Tibial nerve (tissue), 4 donors: ENCODE measurements at regions not wholly inside any gene's neighbourhood (a gene's known extent, or its start where the extent isn't known, plus 50 kb on each side); places are given as distances from the start of the nearest gene placed in this dataset.
A peak's percentile ranks its signal among the peaks of the same experiment; 100 is the strongest.
"Not testable (repeated sequence)": the region's sequence is repeated elsewhere in the genome, so short reads cannot be mapped to it uniquely, and the experiment has no call there.

Experiments
- DNase-seq, 2 donors: peaks; one replicate each; pipeline ENCODE4 v3.0.0-alpha.2; 2019; ENCODE audit warnings: low spot score in 2 of 2
- H3K27ac ChIP-seq, 4 donors: fragments of 200-600 bp; sonication (generic) in 3 of 4; one replicate each; pipeline ENCODE4 v1.5.1; 2017 to 2019; ENCODE audit warnings: mild to moderate bottlenecking in 1 of 4
- H3K27me3 ChIP-seq, 2 donors: fragments of 200-600 bp; sonication (generic) in 1 of 2; one replicate each; pipeline versions ENCODE4 v1.5.1 to v1.6.0; 2017 to 2019
- H3K36me3 ChIP-seq, 3 donors: fragments of 200-600 bp; sonication (generic); one replicate each; pipeline ENCODE4 v1.5.1; 2018 to 2019
- H3K4me1 ChIP-seq, 4 donors: fragments of 200-600 bp; sonication (generic) in 3 of 4; one replicate each; pipeline ENCODE4 v1.5.1; 2017 to 2019
- H3K4me3 ChIP-seq, 4 donors: fragments of 200-600 bp; sonication (generic) in 3 of 4; one replicate each; pipeline ENCODE4 v1.5.1; 2017 to 2019; ENCODE audit warnings: mild to moderate bottlenecking in 1 of 4, moderate library complexity in 1 of 4
- H3K9me3 ChIP-seq, 4 donors: fragments of 200-600 bp; sonication (generic) in 3 of 4; one replicate each; pipeline ENCODE4 v1.5.1; 2017 to 2019
- EP300 ChIP-seq, 2 donors: sonication (generic); formaldehyde crosslinking; IDR thresholded peaks; one replicate each; pipeline ENCODE4 v1.6.1; 2017; ENCODE audit warnings: antibody characterized with exemption in 2 of 2, mild to moderate bottlenecking in 1 of 2
- POLR2A ChIP-seq, 2 donors: fragments of 450-650 bp; IDR thresholded peaks; one replicate each; pipeline ENCODE4 v1.6.1; 2017; ENCODE audit warnings: antibody characterized with exemption in 2 of 2, mild to moderate bottlenecking in 2 of 2, moderate library complexity in 2 of 2
- WGBS, 2 donors: methylation state at CpG; one replicate each; pipeline ENCODE4 v1.1.5; 2018; 5-methylcytosine and 5-hydroxymethylcytosine counted together
- TF ChIP-seq, protein P1 (sequence below), 5 experiments: fragments of 200-600 bp in 3 of 5; fragments of 450-650 bp in 2 of 5; sonication (generic) in 3 of 5; IDR thresholded peaks; one replicate each; pipeline ENCODE4 v1.5.1; 2016 to 2019; ENCODE audit warnings: antibody characterized with exemption in 5 of 5, mild to moderate bottlenecking in 3 of 5, moderate library complexity in 2 of 5

DNA sequence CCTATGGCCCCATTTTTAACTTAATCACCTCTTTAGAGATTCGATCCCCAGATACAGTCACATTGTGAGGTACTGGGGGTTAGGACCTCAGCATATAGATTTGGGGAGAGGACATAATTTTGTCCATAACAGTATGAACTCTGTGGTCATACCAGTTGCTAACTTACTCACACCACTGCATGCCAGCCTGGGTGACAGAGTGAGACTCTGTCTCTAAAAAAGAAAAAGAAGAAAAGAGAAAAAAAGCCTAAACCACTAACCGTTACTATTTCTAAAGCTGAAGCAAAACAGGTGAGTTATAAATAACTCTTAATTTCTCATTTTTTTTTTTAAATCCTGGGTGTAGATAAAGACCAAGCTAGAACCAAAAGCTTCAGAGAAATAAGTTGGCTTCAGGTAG, 155.1 kb upstream of the AUTS2 start:
- Histone ChIP-seq H3K27me3 (no peaks in the 10 kb centered on the region), H3K36me3 (no peaks in the 10 kb centered on the region), H3K9me3 (peaks cover 0 to 2% (median 0%) of the 10 kb centered on the region in 4 donors), H3K27ac (no peak overlapping the region), H3K4me3 (no peak overlapping the region), H3K4me1 (peaks cover 0 to 15% (median 0%) of the 10 kb centered on the region in 4 donors)
- 62 to 72% methylated on average over 2 of the region's 2 CpGs for WGBS, 2 donors
- no peak for TF ChIP-seq EP300 (IDR thresholded peaks at IDR 0.05)
- TF ChIP-seq POLR2A (IDR thresholded peaks at IDR 0.05), result no peak
- TF ChIP-seq, protein P1, sequence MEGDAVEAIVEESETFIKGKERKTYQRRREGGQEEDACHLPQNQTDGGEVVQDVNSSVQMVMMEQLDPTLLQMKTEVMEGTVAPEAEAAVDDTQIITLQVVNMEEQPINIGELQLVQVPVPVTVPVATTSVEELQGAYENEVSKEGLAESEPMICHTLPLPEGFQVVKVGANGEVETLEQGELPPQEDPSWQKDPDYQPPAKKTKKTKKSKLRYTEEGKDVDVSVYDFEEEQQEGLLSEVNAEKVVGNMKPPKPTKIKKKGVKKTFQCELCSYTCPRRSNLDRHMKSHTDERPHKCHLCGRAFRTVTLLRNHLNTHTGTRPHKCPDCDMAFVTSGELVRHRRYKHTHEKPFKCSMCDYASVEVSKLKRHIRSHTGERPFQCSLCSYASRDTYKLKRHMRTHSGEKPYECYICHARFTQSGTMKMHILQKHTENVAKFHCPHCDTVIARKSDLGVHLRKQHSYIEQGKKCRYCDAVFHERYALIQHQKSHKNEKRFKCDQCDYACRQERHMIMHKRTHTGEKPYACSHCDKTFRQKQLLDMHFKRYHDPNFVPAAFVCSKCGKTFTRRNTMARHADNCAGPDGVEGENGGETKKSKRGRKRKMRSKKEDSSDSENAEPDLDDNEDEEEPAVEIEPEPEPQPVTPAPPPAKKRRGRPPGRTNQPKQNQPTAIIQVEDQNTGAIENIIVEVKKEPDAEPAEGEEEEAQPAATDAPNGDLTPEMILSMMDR (IDR thresholded peaks at IDR 0.05), result no peak
- DNase-seq, result no peak

DNA sequence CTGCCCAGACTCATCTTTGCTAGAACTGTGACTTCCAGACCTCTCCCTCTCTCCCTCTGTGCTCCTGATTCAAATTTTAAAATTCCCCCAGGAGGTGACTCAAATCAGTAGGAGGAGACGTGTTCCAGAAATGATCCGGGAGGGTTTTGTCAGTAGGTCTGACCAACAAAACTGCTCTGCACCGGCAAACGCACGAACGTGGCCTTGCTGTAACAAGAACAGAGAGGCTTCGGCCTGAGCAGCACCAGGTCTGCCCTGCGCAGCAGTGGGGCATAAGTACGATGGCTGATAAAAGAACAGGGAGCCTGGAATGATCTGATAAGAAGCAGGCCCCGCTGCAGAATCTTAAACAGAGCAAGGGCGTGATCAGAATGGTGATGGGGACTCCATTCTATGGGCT, 152.7 kb upstream of the AUTS2 start:
- Histone ChIP-seq H3K27me3 (no peaks in the 10 kb centered on the region), H3K4me3 (no peak overlapping the region), H3K36me3 (no peaks in the 10 kb centered on the region), H3K9me3 (peaks cover 0 to 2% (median 0%) of the 10 kb centered on the region in 4 donors), H3K27ac (no peak overlapping the region), H3K4me1 (peaks cover 0 to 13% (median 0%) of the 10 kb centered on the region in 4 donors)
- WGBS, 2 donors, result 78 to 81% methylated on average over 11 of the region's 11 CpGs
- TF ChIP-seq EP300 (IDR thresholded peaks at IDR 0.05) (no peak), POLR2A (IDR thresholded peaks at IDR 0.05) (no peak)
- TF ChIP-seq, protein P1 (IDR thresholded peaks at IDR 0.05), result no peak
- no peak for DNase-seq

DNA sequence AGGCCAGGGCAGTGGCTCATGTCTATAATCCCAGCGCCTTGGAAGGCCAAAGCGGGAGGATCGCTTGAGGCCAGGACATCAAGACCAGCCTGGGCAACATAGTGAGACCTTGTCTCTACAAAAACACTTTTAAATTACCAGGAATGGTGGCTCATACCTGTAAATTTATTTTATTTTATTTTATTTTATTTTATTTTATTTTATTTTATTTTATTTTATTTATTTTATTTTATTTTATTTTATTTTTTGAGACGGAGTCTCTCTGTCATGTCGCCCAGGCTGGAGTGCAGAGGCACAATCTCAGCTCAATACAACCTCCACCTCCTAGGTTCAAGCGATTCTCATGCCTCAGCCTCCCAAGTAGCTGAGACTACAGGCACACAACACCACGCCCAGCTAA, 152.1 kb upstream of the AUTS2 start:
- peaks cover 0 to 13% (median 0%) of the 10 kb centered on the region in 4 donors for H3K4me1 ChIP-seq
- not testable (repeated sequence) for H3K9me3 ChIP-seq, H3K27ac ChIP-seq, H3K36me3 ChIP-seq, H3K27me3 ChIP-seq, H3K4me3 ChIP-seq, DNase-seq
- WGBS, 2 donors, result 96 to 97% methylated on average over 7 of the region's 7 CpGs

DNA sequence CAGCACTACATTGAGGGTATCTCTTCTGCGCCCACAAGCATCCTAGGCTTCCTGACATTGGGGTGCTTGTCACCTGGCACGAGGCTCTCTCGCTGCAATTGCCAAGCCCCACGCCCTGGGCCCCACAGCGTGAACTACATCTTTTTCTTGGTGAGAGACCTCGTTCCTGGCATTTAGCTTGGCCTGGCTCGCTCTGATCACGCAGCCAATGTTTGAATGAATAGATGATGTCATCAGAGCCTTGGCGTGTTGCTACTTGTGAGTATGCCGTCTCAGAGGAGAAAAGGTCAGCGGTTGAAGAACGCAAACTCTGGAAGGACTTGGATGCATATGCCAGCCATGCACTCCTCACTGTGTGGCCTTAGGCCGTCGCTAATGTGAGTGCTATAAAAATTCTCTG, 150.2 kb upstream of the AUTS2 start:
- peak in 1 of 2 donors; percentile 12 for DNase-seq
- Histone ChIP-seq H3K27me3 (no peaks in the 10 kb centered on the region), H3K9me3 (no peaks in the 10 kb centered on the region), H3K36me3 (no peaks in the 10 kb centered on the region), H3K4me3 (no peak overlapping the region), H3K4me1 (peaks cover 0 to 13% (median 0%) of the 10 kb centered on the region in 4 donors), H3K27ac (no peak overlapping the region)
- TF ChIP-seq POLR2A (IDR thresholded peaks at IDR 0.05) (no peak), EP300 (IDR thresholded peaks at IDR 0.05) (no peak)
- TF ChIP-seq, protein P1 (IDR thresholded peaks at IDR 0.05), result no peak
- WGBS, 2 donors, result 39 to 46% methylated on average over 14 of the region's 14 CpGs

DNA sequence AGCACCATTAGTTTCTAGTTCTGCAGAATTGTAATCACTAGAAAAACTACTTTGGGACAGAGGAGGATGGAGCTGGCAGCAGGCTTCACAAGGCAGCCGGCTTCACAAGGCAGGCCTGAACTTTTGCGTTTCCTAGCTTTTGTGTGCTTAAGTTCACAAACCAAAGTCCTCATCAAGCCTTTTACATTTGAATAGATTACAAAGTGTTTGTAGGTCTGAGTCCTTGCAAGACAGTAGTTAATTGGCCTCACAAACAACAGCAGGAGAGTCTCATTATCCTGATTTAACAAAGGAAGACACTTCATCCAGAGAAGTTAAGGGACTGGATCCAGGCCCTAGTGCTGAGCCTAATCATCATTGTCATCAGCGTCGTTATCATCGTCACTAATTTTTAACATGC, 147.8 kb upstream of the AUTS2 start:
- DNase-seq, result no peak
- 81 to 82% methylated on average over 5 of the region's 5 CpGs for WGBS, 2 donors
- TF ChIP-seq, protein P1 (IDR thresholded peaks at IDR 0.05), result no peak
- TF ChIP-seq EP300 (IDR thresholded peaks at IDR 0.05) (no peak), POLR2A (IDR thresholded peaks at IDR 0.05) (no peak)
- H3K36me3 ChIP-seq, result no peaks in the 10 kb centered on the region
- H3K4me3 ChIP-seq, result no peak overlapping the region
- H3K27ac ChIP-seq, result no peak overlapping the region
- no peaks in the 10 kb centered on the region for H3K9me3 ChIP-seq
- no peaks in the 10 kb centered on the region for H3K27me3 ChIP-seq
- H3K4me1 ChIP-seq, result peaks cover 0 to 11% (median 0%) of the 10 kb centered on the region in 4 donors

DNA sequence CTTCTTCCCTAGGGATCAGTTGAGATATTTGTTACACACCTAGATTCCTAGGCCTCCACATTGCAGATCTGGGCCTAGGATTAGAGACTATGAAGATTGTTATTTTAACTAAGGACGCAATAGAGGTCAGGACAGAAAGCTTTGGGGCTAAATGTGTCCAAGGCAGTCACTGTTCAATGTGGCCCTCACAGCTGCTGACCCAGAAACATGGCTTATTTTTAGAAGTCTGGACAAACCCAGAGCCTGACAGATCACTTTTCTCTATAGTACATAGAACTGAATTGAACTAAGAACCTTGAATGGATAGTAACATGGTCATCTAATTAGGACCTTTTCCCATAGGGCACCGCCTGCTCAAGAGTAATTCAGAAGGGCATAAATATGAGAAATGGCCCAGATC, 146.6 kb upstream of the AUTS2 start:
- no peak overlapping the region for H3K4me3 ChIP-seq
- WGBS, 2 donors, result 94 to 98% methylated on average over 2 of the region's 2 CpGs
- H3K27ac ChIP-seq, result no peak overlapping the region
- peaks cover 0 to 7% (median 0%) of the 10 kb centered on the region in 4 donors for H3K4me1 ChIP-seq
- TF ChIP-seq, protein P1 (IDR thresholded peaks at IDR 0.05), result no peak
- no peak for TF ChIP-seq POLR2A (IDR thresholded peaks at IDR 0.05)
- TF ChIP-seq EP300 (IDR thresholded peaks at IDR 0.05), result no peak
- no peaks in the 10 kb centered on the region for H3K27me3 ChIP-seq
- no peaks in the 10 kb centered on the region for H3K36me3 ChIP-seq
- no peak for DNase-seq
- H3K9me3 ChIP-seq, result no peaks in the 10 kb centered on the region
